ENCODE measurements at regions not wholly inside any gene's neighbourhood (a gene's known extent, or its start where the extent isn't known, plus 50 kb on each side); places are given as distances from the start of the nearest gene placed in this dataset.

- peaks cover 15% of the 10 kb centered on the region for H3K4me1 Mint-ChIP-seq
- H3K36me3 Mint-ChIP-seq (ENCODE audit: low read depth), result no peaks in the 10 kb centered on the region
- H3K4me3 Mint-ChIP-seq, result no peak overlapping the region
- H3K9me3 Mint-ChIP-seq, result no peaks in the 10 kb centered on the region
- TF ChIP-seq, protein P1, sequence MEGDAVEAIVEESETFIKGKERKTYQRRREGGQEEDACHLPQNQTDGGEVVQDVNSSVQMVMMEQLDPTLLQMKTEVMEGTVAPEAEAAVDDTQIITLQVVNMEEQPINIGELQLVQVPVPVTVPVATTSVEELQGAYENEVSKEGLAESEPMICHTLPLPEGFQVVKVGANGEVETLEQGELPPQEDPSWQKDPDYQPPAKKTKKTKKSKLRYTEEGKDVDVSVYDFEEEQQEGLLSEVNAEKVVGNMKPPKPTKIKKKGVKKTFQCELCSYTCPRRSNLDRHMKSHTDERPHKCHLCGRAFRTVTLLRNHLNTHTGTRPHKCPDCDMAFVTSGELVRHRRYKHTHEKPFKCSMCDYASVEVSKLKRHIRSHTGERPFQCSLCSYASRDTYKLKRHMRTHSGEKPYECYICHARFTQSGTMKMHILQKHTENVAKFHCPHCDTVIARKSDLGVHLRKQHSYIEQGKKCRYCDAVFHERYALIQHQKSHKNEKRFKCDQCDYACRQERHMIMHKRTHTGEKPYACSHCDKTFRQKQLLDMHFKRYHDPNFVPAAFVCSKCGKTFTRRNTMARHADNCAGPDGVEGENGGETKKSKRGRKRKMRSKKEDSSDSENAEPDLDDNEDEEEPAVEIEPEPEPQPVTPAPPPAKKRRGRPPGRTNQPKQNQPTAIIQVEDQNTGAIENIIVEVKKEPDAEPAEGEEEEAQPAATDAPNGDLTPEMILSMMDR (IDR thresholded peaks at IDR 0.05; ENCODE audit: unreplicated experiment in 3 of 3), result no peak
- H3K27me3 Mint-ChIP-seq (ENCODE audit: low read depth), result peaks cover 25% of the 10 kb centered on the region
- no peak overlapping the region for H3K27ac Mint-ChIP-seq
Measured at GRCh38 chr17:64772845-64773299, 110.8 kb upstream of the SMURF2 start.

GRCh38 chr17:64771980-64772844 lies 110.1 kb upstream of the SMURF2 start:
- H3K4me3 Mint-ChIP-seq, result no peak overlapping the region
- peaks cover 18% of the 10 kb centered on the region for H3K27me3 Mint-ChIP-seq (ENCODE audit: low read depth)
- H3K4me1 Mint-ChIP-seq, result peaks cover 9% of the 10 kb centered on the region
- no peaks in the 10 kb centered on the region for H3K9me3 Mint-ChIP-seq
- H3K36me3 Mint-ChIP-seq (ENCODE audit: low read depth), result no peaks in the 10 kb centered on the region
- H3K27ac Mint-ChIP-seq, result no peak overlapping the region
- TF ChIP-seq, protein P1 (IDR thresholded peaks at IDR 0.05; ENCODE audit: unreplicated experiment in 3 of 3), result no peak

GRCh38 chr17:64769712-64770111 lies 107.6 kb upstream of the SMURF2 start:
- Mint-ChIP-seq H3K27me3 (ENCODE audit: low read depth) (no peaks in the 10 kb centered on the region), H3K9me3 (no peaks in the 10 kb centered on the region), H3K36me3 (ENCODE audit: low read depth) (no peaks in the 10 kb centered on the region), H3K4me3 (no peak overlapping the region), H3K4me1 (no peaks in the 10 kb centered on the region), H3K27ac (no peak overlapping the region)
- TF ChIP-seq, protein P1 (IDR thresholded peaks at IDR 0.05; ENCODE audit: unreplicated experiment in 3 of 3), result no peak

- no peaks in the 10 kb centered on the region for H3K27me3 Mint-ChIP-seq (ENCODE audit: low read depth)
- no peaks in the 10 kb centered on the region for H3K36me3 Mint-ChIP-seq (ENCODE audit: low read depth)
- H3K4me1 Mint-ChIP-seq, result no peaks in the 10 kb centered on the region
- H3K9me3 Mint-ChIP-seq, result no peaks in the 10 kb centered on the region
- H3K27ac Mint-ChIP-seq, result no peak overlapping the region
- no peak overlapping the region for H3K4me3 Mint-ChIP-seq
- TF ChIP-seq, protein P1 (IDR thresholded peaks at IDR 0.05; ENCODE audit: unreplicated experiment in 3 of 3), result no peak
Measured at GRCh38 chr17:64767269-64767997, 105.3 kb upstream of the SMURF2 start.

DNA sequence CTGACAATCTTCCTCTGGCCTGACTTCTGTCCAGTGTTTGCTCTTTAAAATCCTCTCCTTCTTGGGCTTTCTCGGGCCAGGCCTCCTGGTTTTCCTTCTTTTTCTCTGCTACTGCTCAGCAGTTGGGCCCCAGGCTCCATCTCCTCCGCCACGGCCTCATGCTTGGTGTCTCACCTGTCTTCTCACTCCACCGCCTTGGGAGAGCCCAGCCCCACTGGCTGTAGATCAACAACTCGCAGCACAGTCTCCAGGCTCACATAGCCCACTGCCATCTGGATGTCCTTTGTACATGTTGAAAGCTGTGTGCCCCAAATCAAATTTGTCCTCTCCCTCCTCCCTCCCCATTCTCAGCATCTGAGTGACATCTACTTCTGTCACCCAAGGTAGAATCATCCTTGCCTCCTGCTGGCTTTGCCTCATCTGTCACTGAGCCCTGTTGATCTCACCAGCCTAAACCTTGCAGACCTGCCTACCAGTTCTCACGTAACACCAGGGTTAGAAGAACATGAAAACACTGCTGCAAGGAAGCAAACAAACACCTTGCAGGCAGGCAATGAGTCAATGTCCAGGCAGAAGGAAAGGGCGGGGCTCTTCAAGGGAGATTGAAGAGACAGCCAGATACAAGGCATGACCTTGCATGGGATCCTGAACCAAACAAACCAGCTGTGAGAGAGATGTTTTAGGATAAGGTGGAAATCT lies 103.2 kb upstream of the SMURF2 start:
- H3K27me3 Mint-ChIP-seq (ENCODE audit: low read depth), result no peaks in the 10 kb centered on the region
- H3K4me3 Mint-ChIP-seq, result no peak overlapping the region
- no peaks in the 10 kb centered on the region for H3K9me3 Mint-ChIP-seq
- no peaks in the 10 kb centered on the region for H3K4me1 Mint-ChIP-seq
- TF ChIP-seq, protein P1 (IDR thresholded peaks at IDR 0.05; ENCODE audit: unreplicated experiment in 3 of 3), result no peak
- H3K27ac Mint-ChIP-seq, result no peak overlapping the region
- no peaks in the 10 kb centered on the region for H3K36me3 Mint-ChIP-seq (ENCODE audit: low read depth)
